Right forelimb (tissue), 1 donor: ENCODE measurements at regions not wholly inside any gene's neighbourhood (a gene's known extent, or its start where the extent isn't known, plus 50 kb on each side); places are given as distances from the start of the nearest gene placed in this dataset.
"Not testable (repeated sequence)": the region's sequence is repeated elsewhere in the genome, so short reads cannot be mapped to it uniquely, and the experiment has no call there.

Experiments used
- DNase-seq: peaks from one replicate; pipeline ENCODE4 v3.0.0-alpha.2; 2018

GRCh38 chr21:17238468-17238867 lies 274.4 kb upstream of the CXADR start:
- DNase-seq: no peak

- DNase-seq: no peak
Measured at GRCh38 chr21:17250778-17251241, 262.0 kb upstream of the CXADR start.

- no peak for DNase-seq
Measured at GRCh38 chr21:17257784-17258183, 255.1 kb upstream of the CXADR start.

- no peak for DNase-seq
Measured at GRCh38 chr21:17264182-17264581, 248.7 kb upstream of the CXADR start.

GRCh38 chr21:17269760-17270159 lies 243.1 kb upstream of the CXADR start:
- no peak for DNase-seq

- DNase-seq: no peak
Measured at GRCh38 chr21:17270229-17270628, 242.6 kb upstream of the CXADR start.

- DNase-seq: no peak
Measured at GRCh38 chr21:17279663-17280062, 233.2 kb upstream of the CXADR start.

- not testable (repeated sequence) for DNase-seq
Measured at GRCh38 chr21:17293016-17293562, 219.8 kb upstream of the CXADR start.

- DNase-seq: no peak
Measured at GRCh38 chr21:17295997-17296396, 216.8 kb upstream of the CXADR start.

- DNase-seq: not testable (repeated sequence)
Measured at GRCh38 chr21:17299576-17299975, 213.3 kb upstream of the CXADR start.

GRCh38 chr21:17327715-17328114 lies 185.1 kb upstream of the CXADR start:
- not testable (repeated sequence) for DNase-seq

GRCh38 chr21:17334484-17334883 lies 178.4 kb upstream of the CXADR start:
- no peak for DNase-seq

GRCh38 chr21:17340081-17340480 lies 172.8 kb upstream of the CXADR start:
- no peak for DNase-seq

GRCh38 chr21:17343055-17343454 lies 169.8 kb upstream of the CXADR start:
- DNase-seq: no peak

- no peak for DNase-seq
Measured at GRCh38 chr21:17348357-17348756, 164.5 kb upstream of the CXADR start.

- no peak for DNase-seq
Measured at GRCh38 chr21:17348849-17349248, 164.0 kb upstream of the CXADR start.

- DNase-seq: no peak
Measured at GRCh38 chr21:17351766-17352165, 161.1 kb upstream of the CXADR start.

GRCh38 chr21:17352996-17353655 lies 159.7 kb upstream of the CXADR start:
- no peak for DNase-seq

- DNase-seq: no peak
Measured at GRCh38 chr21:17359781-17360180, 153.1 kb upstream of the CXADR start.

- no peak for DNase-seq
Measured at GRCh38 chr21:17368748-17369363, 144.0 kb upstream of the CXADR start.

GRCh38 chr21:17370263-17370662 lies 142.6 kb upstream of the CXADR start:
- DNase-seq: no peak

GRCh38 chr21:17370916-17371315 lies 141.9 kb upstream of the CXADR start:
- DNase-seq: no peak

GRCh38 chr21:17371450-17371849 lies 141.4 kb upstream of the CXADR start:
- DNase-seq: no peak

GRCh38 chr21:17372200-17372599 lies 140.6 kb upstream of the CXADR start:
- no peak for DNase-seq
